WI38 (cell line): ENCODE measurements at regions not wholly inside any gene's neighbourhood (a gene's known extent, or its start where the extent isn't known, plus 50 kb on each side); places are given as distances from the start of the nearest gene placed in this dataset.
"Not testable (repeated sequence)": the region's sequence is repeated elsewhere in the genome, so short reads cannot be mapped to it uniquely, and the experiment has no call there.

ENCODE experiments used
- H3K4me3 ChIP-seq: 2 replicates; pipeline ENCODE4 v1.5.1; 2011; ENCODE audit warnings: low read depth, mild to moderate bottlenecking, control low read depth, low read length
- CTCF ChIP-seq: IDR thresholded peaks from 2 replicates; pipeline ENCODE4 v1.5.1; 2012; ENCODE audit warnings: low read depth, mild to moderate bottlenecking, control low read depth, low read length

DNA sequence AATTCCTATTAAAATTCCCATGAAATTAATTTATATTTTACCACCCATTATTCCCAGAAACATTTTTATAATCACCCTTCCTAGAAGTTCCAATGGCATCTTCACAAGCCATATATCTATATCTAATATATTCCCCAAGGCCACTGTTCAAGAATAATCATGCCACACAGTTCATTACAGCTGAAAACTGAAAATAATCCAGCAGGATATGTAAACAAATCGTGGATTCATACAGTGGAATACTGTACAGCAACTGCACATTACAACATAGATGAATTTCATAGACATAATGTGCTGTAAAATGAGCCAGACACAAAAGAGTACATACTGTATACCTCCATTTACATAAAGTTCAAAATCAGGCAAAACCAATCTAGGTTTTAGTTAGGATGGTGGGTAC is 63.9 kb upstream of the SERPINE2 start:
- TF ChIP-seq CTCF = no peak
- no peak overlapping the region for H3K4me3 ChIP-seq

GRCh38 chr2:224101820-224102630 is 62.9 kb upstream of the SERPINE2 start:
- H3K4me3 ChIP-seq = no peak overlapping the region
- TF ChIP-seq CTCF = no peak

DNA sequence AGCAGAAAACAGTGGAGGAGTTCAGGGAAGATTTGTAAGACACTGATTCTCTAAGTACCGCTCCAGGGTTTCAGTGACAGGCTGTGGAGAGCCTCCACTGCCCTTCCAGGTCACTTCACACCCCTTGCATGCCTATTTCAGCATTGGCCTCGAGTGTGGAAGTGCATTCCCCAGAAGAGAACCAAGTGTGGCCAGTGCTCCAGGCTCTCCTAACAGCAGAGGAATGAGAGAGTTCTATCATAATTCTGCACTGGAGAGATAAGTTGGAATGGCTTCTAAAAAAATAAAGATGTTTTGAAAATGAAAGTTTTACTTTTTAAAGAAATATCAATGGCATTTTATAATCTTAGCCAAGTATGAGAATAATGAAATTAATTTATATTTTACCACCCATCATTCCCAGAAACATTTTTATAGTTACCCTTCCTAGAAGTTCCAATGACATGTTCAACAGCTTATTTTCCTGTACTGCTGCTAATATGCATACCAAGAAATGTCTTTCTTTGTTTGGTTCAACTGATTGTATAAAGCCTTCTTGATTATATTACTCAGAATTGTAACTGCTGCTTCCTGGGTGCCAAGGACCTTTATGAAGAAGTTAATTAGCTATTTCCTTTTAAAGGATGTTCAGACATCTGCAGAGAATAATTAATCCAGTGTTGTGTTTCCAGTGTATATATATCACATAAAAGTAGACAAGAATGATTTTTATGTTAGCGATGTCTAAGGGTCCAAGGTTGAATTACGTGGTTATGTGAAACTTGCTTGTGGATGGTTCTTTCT is 61.0 kb upstream of the SERPINE2 start:
- TF ChIP-seq CTCF = no peak
- H3K4me3 ChIP-seq = no peak overlapping the region

DNA sequence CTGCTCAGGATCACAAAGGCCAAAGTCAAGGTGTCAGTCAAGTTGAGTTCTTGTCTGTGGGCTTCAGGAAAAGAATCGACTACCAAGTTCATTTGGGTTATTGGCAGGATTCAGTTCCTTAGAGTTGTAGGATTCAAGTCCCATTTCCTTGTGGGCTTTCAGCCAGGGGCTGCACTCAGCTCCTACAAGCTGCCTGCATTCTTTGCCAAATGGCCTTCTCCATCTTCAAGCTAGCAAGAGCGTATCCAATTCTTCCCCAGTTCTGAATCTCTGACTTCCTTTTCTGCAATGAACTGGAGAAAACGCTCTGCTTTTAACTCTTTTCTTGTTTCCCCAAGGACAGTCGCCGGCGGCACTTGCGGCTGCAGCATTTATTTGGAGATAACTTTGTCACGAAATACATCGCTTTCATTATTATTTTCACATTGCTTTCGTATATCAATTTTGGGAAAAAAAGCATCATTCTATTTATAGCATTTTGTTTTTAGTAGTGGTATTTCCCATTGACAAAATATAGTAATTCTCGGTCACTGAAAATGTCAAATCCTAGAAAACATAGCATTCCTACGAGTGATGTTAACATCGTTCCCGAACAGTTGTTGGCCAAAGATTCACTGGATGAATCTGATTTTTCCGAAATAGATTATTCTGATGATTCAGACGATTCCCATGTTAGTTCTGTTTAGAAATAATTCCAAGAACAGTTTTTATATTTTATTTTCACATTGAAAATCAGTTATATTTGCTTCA is 59.6 kb upstream of the SERPINE2 start:
- no peak overlapping the region for H3K4me3 ChIP-seq

DNA sequence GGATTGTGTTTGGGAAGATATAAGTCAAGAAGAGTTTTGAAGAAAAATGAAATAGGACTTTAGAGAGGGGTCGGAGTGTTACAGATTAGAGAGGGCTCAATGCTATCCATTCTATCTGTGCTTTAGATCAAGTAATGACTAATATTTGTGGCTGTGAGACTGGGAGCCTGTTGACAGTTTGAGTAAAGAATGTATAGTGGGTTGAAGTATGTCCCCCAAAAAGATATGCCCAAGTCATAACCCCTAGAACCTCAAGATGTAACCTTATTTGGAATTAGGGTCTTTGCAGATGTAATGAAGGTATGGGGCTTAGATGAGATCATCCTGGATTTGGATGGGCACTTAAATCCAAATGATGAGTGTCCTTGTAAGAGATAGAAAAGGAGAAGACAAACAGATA is 55.3 kb upstream of the SERPINE2 start:
- no peak for TF ChIP-seq CTCF
- no peak overlapping the region for H3K4me3 ChIP-seq

More for the DNA sequence above, 59.6 kb upstream of the SERPINE2 start:
- TF ChIP-seq CTCF = no peak

DNA sequence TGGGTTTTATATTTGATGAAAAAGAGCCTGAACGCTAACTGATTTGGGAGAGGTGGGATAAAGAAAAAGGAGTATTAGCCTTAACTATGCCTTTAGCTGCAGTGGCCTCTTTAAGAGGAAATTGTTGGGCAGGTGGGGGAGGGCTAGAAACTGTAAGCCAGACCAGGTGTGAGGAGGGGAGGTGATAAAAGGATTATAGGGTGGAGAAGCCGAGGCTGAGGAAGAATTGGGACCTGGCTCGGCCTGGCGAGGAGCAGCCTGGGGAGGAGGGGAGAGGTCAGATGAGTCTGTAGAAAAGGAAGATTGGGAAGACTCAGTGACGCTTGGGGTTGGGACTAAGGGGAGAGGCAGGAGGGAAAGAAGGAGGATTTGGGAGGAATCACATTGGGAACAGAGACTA is 52.6 kb upstream of the SERPINE2 start:
- H3K4me3 ChIP-seq = not testable (repeated sequence)

DNA sequence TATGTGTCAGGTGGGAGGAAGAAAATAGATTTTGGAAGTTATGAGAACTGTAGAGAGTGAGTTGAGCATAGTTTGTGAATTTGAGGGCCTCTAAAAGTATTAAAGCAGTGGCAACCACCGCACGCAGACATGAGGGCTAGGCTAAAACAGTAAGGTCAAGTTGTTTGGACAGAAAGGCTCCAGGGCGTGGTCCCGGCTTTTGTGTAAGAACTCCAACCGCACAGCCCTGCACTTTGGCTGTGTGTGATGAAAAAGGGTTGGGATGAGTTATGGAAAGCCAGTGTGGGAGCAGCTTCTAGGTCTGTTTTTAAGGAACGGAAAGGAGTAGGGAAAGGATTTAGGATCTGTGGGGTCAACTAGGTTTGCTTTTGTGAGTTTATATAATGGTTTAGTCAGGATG is 50.5 kb upstream of the SERPINE2 start:
- not testable (repeated sequence) for H3K4me3 ChIP-seq
